OCI-LY1 (cell line): ENCODE measurements at regions not wholly inside any gene's neighbourhood (a gene's known extent, or its start where the extent isn't known, plus 50 kb on each side); places are given as distances from the start of the nearest gene placed in this dataset.

Source experiments
- CTCF ChIP-seq: fragments of 200-600 bp; sonication (generic), shearing (Covaris generic); IDR thresholded peaks from 2 replicates; pipeline ENCODE4 v1.5.1; 2017; ENCODE audit warnings: mild to moderate bottlenecking, antibody characterized with exemption, low read length, moderate library complexity, mixed read lengths
- EZH2 ChIP-seq: fragments of 200-600 bp; sonication (generic), shearing (Covaris generic); IDR thresholded peaks from 2 replicates; pipeline ENCODE4 v1.8.0; 2017; ENCODE audit warnings: borderline replicate concordance, mixed run types, mild to moderate bottlenecking, antibody characterized with exemption, low read length, moderate library complexity, mixed read lengths

GRCh38 chr3:99191186-99191585 lies 289.7 kb upstream of the DCBLD2 start:
- TF ChIP-seq CTCF: no peak
- no peak for TF ChIP-seq EZH2
